Astrocyte of the cerebellum (primary cell): ENCODE measurements at regions not wholly inside any gene's neighbourhood (a gene's known extent, or its start where the extent isn't known, plus 50 kb on each side); places are given as distances from the start of the nearest gene placed in this dataset.
A peak's percentile ranks its signal among the peaks of the same experiment; 100 is the strongest.
"Not testable (repeated sequence)": the region's sequence is repeated elsewhere in the genome, so short reads cannot be mapped to it uniquely, and the experiment has no call there.

Experiments
- DNase-seq: peaks from one replicate; pipeline ENCODE4 v3.0.0-alpha.2; 2011; ENCODE audit warnings: low read depth
- H3K4me3 ChIP-seq: 2 replicates; pipeline ENCODE4 v1.5.1; 2011; ENCODE audit warnings: mild to moderate bottlenecking, low read depth, low read length, moderate library complexity
- in situ Hi-C: cut with HindIII; loops from 2 replicates; pipeline ENCODE4 v1.10.0; 2017; ENCODE audit warnings: low sequenced_read_pairs
- TF ChIP-seq, protein P1 (sequence below): IDR thresholded peaks from 2 replicates; pipeline ENCODE4 v1.5.1; 2012; ENCODE audit warnings: low read length, low read depth, moderate library complexity, mild to moderate bottlenecking; ENCODE audit errors: missing control alignments

GRCh38 chr7:83273699-83274098, 111.0 kb upstream of the PCLO start:
- no peak for DNase-seq
- no peak overlapping the region for H3K4me3 ChIP-seq
- in situ Hi-C loops = no loop called here
- TF ChIP-seq, protein P1, sequence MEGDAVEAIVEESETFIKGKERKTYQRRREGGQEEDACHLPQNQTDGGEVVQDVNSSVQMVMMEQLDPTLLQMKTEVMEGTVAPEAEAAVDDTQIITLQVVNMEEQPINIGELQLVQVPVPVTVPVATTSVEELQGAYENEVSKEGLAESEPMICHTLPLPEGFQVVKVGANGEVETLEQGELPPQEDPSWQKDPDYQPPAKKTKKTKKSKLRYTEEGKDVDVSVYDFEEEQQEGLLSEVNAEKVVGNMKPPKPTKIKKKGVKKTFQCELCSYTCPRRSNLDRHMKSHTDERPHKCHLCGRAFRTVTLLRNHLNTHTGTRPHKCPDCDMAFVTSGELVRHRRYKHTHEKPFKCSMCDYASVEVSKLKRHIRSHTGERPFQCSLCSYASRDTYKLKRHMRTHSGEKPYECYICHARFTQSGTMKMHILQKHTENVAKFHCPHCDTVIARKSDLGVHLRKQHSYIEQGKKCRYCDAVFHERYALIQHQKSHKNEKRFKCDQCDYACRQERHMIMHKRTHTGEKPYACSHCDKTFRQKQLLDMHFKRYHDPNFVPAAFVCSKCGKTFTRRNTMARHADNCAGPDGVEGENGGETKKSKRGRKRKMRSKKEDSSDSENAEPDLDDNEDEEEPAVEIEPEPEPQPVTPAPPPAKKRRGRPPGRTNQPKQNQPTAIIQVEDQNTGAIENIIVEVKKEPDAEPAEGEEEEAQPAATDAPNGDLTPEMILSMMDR = no peak

DNA sequence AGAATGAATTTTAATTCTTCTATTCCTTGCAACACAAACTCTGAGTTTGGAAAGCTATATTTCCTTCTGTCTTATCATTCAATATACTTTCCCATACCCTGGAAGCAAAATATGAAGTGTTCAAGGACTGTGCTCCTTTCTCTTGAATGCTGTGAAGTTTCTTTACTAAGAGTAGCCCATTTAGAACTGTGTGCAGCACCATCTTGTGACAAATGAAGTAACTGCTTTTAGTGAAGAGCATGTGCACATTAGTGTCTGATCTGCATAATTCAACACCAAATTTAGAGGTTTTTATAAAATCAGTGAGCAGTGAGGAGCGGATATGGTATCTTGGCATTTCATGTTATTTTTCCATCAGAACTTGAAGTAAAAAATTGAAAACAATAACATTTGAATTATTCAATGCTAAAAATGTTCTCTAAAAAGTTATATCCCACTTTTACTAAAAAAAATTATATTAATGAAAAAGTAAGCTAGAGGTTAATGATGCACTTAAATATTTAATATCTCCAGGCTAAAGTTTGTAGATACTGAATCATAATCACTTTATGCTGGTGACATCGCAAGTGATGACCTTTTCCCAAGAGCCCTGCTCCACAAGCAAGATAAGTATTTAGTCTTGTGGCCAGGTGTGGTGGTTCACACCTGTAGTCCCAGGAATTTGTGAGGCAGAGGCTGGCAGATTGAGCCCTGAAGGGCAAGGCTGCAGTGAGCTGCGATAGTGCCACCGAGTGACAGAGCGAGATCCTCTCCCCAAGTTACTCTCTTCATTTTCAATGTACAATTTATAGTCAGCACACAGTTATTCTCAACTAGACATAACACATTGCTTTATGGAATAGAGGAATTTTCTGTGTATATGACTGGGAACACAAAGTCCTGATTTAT, 108.8 kb upstream of the PCLO start:
- DNase-seq = peak; percentile 57
- in situ Hi-C loops = no loop called here
- TF ChIP-seq, protein P1 = peak; percentile 61
- H3K4me3 ChIP-seq = no peak overlapping the region

GRCh38 chr7:83270407-83270806, 107.7 kb upstream of the PCLO start:
- no peak overlapping the region for H3K4me3 ChIP-seq
- DNase-seq = no peak
- TF ChIP-seq, protein P1 = no peak
- in situ Hi-C loops = no loop called here

GRCh38 chr7:83267141-83267631, 104.5 kb upstream of the PCLO start:
- in situ Hi-C loops = no loop called here
- TF ChIP-seq, protein P1 = no peak
- H3K4me3 ChIP-seq = no peak overlapping the region
- DNase-seq = no peak

- not testable (repeated sequence) for DNase-seq
Observed at GRCh38 chr7:83263442-83264034, 100.9 kb upstream of the PCLO start.

DNA sequence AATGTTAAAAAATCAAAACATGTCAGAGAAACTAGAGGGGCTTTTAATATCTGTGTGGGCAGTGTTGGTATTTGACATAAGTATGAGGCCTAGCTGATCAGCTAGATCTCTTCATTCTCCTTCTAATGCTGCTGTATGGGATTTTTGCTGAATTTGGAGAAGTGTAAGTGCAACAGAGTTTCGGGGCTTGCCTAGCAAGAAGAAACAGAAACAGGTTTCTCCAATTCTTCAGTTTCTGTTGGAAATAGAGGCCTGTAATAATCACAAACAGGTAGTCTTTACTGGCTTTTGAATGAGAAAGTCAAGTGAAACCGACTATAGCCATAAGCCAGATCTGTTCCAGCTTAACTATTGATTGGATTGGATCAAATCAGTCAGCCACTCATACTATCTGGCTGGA, 96.4 kb upstream of the PCLO start:
- in situ Hi-C loops = no loop called here
- no peak for DNase-seq

More at GRCh38 chr7:83263442-83264034, 100.9 kb upstream of the PCLO start:
- in situ Hi-C loops, H3K4me3 ChIP-seq: not testable (repeated sequence)

More for the DNA sequence above, 96.4 kb upstream of the PCLO start:
- TF ChIP-seq, protein P1 = no peak
- no peak overlapping the region for H3K4me3 ChIP-seq
